Thyroid gland (tissue), 4 donors: ENCODE measurements at regions not wholly inside any gene's neighbourhood (a gene's known extent, or its start where the extent isn't known, plus 50 kb on each side); places are given as distances from the start of the nearest gene placed in this dataset.

Source experiments
- CTCF ChIP-seq, 6 experiments: fragments of 200-600 bp in 3 of 6; fragments of 450-650 bp in 3 of 6; sonication (generic) in 3 of 6; IDR thresholded peaks; one replicate each; pipeline ENCODE4 v1.5.1; 2016 to 2019; ENCODE audit warnings: antibody characterized with exemption in 6 of 6, mild to moderate bottlenecking in 2 of 6, inconsistent platforms in 1 of 6, moderate library complexity in 1 of 6
- POLR2A ChIP-seq, 2 donors: fragments of 450-650 bp; IDR thresholded peaks; one replicate each; pipeline ENCODE4 v1.6.1; 2017; ENCODE audit warnings: antibody characterized with exemption in 2 of 2, mild to moderate bottlenecking in 2 of 2, moderate library complexity in 1 of 2

GRCh38 chr5:66339896-66340295, 195.8 kb downstream of the SREK1 start:
- no peak for TF ChIP-seq CTCF (IDR thresholded peaks at IDR 0.05)
- no peak for TF ChIP-seq POLR2A (IDR thresholded peaks at IDR 0.05)
